HG02623 (cell line): ENCODE measurements at regions not wholly inside any gene's neighbourhood (a gene's known extent, or its start where the extent isn't known, plus 50 kb on each side); places are given as distances from the start of the nearest gene placed in this dataset.
"Not testable (repeated sequence)": the region's sequence is repeated elsewhere in the genome, so short reads cannot be mapped to it uniquely, and the experiment has no call there.

Source experiments
- ATAC-seq: cut with Tn5 transposase; IDR thresholded peaks from one replicate; pipeline ENCODE4 v1.9.1; 2021; ENCODE audit warnings: moderate library complexity; ENCODE audit not compliant: unreplicated experiment

- no peak for ATAC-seq
These were observed 227.2 kb upstream of the ASCC3 start for GRCh38 chr6:101108286-101108685.

- no peak for ATAC-seq
These were observed 229.7 kb upstream of the ASCC3 start for GRCh38 chr6:101110814-101111213.

DNA sequence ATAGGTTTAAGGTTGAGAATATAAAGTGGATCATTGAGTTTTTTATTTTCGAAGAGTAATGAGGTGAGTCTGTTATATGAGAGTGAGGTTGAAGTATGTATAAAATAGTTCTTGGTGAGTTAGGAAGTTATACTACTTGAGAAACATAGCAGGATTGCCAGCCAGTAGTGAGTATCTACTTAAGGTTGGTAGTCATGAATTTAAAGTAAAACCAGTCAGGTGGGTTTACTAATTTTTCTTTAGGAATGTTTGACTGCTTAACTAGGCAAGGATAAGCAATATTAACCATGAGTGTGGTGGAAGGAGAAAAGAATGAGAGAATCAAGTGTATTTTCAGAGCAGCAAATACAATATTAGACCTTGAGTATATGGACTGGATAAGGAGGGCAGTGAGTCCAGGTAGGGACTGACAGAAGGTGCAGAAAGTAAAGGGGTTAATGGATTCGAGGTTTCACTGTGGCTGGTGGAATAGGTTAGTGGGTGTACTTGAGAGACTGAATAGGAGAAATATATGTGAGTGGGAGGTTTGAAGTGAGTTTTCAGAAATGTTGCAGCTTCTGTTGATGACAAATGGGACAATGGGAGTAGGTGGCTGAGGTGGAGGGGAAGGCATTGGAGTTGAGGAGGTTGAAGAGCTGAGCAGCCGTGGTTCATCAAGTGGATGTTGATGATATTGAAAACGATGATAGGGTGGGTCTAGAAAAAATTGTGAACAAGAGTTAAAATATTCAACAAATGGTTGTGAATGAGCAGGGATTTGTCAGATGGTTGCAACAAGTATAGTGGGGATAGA is 232.5 kb upstream of the ASCC3 start:
- no peak for ATAC-seq

GRCh38 chr6:101114703-101115102 is 233.6 kb upstream of the ASCC3 start:
- ATAC-seq, result no peak

- ATAC-seq, result no peak
These were observed 235.2 kb upstream of the ASCC3 start for GRCh38 chr6:101116337-101116736.

- no peak for ATAC-seq
These were observed 236.4 kb upstream of the ASCC3 start for GRCh38 chr6:101117393-101118135.

DNA sequence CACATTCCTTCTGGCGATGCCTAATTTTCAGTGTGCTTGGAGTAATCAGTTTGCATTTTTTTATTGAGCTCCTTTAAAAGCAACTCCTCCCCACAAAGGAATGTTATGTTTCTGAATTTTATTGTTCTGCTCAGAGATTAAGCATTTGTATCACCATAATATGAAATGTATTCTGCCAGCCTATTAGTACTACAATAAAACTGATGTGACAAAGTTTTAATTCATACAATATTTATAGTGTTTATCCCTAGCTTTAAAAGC is 236.9 kb upstream of the ASCC3 start:
- ATAC-seq, result no peak

DNA sequence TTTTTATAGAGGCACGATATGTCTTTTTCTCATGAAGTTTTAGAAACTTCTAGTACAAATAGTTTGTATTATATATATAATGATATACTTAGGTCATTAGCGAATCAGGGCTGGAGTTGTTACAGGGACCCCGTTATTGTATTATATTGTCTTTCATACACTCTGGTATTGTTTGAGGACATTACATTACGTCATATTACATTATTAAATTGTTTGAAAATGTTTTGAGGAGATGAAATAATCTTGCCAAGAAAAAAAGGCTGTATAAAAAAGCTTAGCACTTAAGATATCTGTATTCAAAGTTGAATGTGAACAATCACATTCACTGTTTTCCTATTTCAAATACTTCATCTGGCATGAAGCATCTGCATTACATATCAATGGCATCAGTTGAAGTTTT is 239.6 kb upstream of the ASCC3 start:
- ATAC-seq, result no peak

DNA sequence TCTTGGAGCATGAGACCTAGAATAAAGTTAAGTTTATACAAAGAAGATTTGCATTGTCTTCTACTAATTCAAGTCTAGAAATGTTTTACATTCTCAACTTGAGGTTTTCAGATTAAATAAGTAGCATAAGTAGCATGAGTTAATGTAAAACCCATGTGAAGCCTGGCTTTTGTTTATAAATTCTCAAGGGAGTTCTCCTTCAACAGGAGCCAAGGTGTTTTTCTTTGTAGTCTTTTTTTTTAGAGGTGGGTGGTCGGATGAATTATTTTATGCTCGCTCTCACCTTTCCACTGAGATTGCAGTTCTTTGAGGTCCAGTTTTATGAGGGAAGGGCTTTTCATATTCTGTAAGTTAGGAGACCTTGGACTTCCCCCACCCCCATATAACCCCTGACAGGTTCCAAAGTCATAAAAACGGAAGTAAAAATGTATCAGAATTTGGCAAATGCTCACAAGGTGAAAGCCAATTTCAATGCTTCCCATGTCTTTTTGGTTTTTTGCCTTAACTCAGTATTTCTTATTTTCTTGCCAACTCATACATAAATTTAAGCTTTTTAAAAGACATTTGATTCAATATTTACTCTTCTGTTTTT is 244.3 kb upstream of the ASCC3 start:
- no peak for ATAC-seq

DNA sequence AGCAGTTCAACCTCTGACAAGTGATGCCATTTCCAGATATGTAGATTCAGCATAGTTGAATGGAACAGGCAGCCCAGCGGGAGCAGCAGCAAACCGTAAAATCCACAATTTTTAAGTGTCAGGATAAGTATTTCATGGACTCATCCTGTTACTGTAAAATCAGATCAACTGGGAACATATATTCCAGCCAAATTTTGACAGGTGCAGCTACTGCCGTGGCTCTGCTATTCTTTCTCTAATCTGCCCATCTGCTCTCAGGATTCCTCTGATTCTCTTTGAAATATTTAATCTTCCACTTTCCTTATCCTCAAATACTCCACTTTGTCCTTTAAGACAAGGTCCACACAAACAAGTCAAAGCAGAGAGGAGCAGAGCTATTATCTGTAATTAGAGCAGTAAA is 245.4 kb upstream of the ASCC3 start:
- no peak for ATAC-seq

GRCh38 chr6:101129851-101130250 is 248.7 kb upstream of the ASCC3 start:
- ATAC-seq, result no peak

- ATAC-seq, result no peak
These were observed 247.1 kb upstream of the GRIK2 start for GRCh38 chr6:101146389-101146788.

DNA sequence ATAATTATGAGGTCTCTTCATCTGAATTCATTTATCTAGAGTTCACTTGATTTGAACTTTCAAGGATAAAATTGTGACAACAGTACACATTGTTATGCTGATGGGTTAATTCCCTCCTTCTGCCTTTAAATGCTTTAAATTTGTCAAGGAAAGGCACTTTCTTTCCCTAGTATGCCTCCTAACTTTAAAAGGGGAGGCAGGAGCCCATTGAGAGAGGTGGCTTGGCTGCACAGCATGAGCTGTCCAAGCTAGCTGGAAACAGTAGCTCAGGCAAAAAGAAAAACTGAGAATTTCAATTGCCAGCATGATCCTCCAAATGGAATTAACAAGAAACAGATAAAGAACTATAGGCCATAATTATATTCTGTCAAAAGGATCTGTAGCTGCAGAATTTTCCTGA is 243.3 kb upstream of the GRIK2 start:
- no peak for ATAC-seq

DNA sequence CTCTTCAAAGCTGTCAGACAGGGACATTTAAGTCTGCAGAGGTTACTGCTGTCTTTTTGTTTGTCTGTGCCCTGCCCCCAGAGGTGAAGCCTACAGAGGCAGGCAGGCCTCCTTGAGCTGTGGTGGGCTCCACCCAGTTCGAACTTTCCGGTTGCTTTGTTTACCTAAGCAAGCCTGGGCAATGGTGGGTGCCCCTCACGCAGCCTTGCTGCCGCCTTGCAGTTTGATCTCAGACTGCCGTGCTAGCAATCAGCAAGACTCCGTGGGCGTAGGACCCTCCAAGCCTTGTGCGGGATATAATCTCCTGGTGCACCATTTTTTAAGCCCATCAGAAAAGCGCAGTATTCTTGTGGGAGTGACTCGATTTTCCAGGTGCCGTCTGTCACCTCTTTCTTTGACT is 235.9 kb upstream of the GRIK2 start:
- ATAC-seq, result not testable (repeated sequence)

- ATAC-seq, result no peak
These were observed 229.9 kb upstream of the GRIK2 start for GRCh38 chr6:101163611-101164010.

DNA sequence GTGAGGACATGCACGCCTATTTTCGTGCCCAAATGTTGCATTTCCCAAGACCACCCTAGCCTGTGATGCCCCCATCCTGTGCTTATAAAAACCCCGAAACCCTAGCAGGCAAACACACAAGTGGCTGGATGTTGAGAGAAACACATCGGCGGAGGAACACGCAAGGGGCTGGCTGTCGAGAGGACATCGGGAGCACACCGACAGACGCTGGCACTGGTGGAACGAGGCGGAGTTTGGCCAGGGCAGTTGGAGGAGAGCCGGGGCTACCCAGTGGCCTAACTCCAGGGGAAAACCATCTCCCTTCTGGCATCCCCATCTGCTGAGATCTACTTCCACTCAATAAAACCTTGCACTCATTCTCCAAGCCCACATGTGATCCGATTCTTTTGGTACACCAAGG is 225.9 kb upstream of the GRIK2 start:
- ATAC-seq, result no peak

- ATAC-seq, result not testable (repeated sequence)
These were observed 222.5 kb upstream of the GRIK2 start for GRCh38 chr6:101171049-101171448.

- ATAC-seq, result no peak
These were observed 214.8 kb upstream of the GRIK2 start for GRCh38 chr6:101178748-101179147.

DNA sequence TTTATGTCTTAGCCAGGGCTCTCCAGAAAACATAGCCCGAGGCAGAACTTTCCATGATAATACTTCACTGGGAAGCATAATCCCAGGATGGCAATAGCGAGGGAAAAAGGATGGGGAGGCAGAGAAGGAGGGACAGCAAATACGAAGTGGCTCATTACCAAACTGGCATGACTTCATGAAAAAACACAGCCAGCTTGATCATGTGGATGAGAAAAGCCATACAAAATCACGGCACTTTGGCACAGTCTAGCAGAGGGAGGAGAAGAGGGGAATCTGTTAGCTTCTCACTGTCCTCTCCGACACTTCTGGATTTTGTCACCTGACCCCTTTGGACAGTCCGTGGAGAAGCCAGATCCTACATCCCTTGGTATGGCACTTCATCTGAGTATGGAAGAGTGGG is 212.5 kb upstream of the GRIK2 start:
- ATAC-seq, result no peak

DNA sequence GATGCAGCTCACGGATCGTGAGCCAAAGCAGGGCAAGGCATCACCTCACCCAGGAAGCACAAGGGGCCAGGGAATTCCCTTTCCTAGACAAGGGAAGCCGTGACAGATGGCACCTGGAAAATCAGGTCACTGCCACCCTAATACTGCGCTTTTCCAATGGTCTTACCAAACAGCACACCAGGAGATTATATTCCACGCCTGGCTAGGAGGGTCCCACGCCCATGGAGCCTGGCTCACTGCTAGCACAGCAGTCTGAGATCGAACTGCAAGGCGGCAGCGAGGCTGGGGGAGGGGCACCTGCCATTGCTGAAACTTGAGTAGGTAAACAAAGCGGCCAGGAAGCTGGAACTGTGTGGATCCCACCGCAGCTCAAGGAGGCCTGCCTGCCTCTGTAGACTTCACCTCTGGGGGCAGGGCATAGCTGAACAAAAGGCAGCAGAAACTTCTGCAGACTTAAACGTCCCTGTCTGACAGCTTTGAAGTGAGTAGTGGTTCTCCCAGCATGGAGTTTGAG is 205.2 kb upstream of the GRIK2 start:
- not testable (repeated sequence) for ATAC-seq

- no peak for ATAC-seq
These were observed 197.9 kb upstream of the GRIK2 start for GRCh38 chr6:101195588-101195987.

DNA sequence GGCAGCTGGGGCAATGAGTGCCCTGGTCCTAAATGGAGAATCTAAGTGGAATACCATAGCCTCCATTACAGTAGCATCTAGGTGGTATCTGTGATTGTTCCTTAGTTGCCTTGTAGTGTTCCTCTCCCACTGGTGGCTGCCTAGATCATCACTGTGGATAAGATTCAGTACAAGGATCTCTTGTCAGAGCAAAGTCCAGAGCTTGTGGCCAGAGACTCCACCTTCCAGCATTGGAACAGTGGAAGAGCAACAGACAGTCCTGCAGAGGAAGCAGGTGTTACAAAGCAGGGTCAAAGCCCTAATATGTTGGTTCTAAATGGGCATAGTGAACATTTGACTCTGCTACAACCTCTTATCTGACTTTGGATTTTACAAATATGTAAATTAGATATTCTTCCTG is 194.1 kb upstream of the GRIK2 start:
- ATAC-seq, result no peak
